Muscle of back (tissue), 3 donors: ENCODE measurements at regions not wholly inside any gene's neighbourhood (a gene's known extent, or its start where the extent isn't known, plus 50 kb on each side); places are given as distances from the start of the nearest gene placed in this dataset.
A peak's percentile ranks its signal among the peaks of the same experiment; 100 is the strongest.
"Not testable (repeated sequence)": the region's sequence is repeated elsewhere in the genome, so short reads cannot be mapped to it uniquely, and the experiment has no call there.

Experiments used
- DNase-seq, 3 donors: peaks; one replicate each; pipeline versions ENCODE4 v3.0.0 to v3.0.0-alpha.2; 2013

DNA sequence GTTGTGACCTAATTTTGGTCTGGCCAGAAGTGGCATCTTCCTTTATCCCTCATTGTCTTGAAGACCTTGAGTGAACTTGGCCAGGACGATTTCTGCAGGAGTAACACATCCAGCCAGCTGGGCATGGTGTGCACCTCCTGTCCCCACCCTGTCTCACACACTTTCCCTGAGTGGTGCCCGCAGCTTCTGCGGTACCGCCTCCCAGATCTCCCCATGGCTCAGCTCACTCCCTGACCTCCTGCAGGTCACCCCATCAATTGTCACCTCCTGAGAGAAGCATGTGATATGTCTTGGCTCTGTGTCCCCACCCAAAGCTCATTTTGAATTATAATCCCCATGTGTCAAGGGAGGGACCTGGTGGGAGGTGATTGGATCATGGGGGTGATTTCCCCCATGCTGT, 50.2 kb upstream of the TP53I11 start:
- no peak for DNase-seq

DNA sequence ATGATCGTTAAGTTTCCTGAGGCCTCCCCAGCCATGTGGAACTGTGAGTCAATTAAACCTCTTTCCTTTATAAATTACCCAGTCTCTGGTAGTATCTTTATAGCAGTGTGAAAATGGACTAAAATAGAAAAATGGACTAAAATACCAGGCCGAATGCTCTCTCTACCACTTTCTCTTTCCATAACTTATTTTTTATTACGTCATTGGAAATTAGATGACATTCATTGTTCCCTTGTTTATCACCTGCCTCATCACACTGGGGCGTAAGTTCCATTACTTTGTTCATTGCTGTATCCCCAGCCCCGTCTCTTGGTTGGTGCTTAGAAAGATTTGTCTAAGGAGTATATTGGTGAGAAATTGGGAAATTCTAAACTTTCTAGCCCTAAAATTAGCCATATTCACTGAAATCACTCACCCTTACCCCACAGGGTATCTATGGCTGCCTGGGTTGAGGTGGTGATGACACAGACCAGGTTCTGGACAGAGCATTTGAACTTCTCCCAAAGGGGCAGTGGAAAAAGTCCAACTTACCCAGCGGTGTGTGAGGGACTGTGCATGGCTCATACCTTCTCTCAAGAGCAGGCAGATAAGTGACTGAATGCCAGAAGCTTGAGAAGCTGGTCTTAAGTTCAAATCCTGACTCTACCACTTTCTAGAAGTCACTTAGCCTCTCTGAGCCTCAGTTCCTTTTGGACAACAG, 50.9 kb upstream of the TP53I11 start:
- no peak for DNase-seq

DNA sequence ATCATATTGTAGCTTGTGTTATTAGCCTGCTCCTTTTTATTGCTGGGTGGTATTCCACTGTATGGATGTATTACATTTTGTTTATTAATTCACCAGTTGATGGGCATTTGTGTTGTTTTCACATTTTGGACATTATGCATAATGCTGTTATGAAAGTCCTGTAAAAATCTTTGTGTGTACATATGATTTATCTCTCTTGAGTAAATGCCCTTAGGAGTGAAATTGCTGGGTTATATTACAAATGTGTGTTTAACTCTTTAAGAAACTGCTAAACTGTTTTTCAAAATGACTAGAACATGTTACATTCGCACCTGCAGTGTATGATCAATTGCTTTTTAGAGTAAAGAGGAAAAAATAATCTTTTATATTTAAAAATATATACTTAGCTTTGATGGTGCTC, 54.4 kb upstream of the TP53I11 start:
- DNase-seq: no peak

DNA sequence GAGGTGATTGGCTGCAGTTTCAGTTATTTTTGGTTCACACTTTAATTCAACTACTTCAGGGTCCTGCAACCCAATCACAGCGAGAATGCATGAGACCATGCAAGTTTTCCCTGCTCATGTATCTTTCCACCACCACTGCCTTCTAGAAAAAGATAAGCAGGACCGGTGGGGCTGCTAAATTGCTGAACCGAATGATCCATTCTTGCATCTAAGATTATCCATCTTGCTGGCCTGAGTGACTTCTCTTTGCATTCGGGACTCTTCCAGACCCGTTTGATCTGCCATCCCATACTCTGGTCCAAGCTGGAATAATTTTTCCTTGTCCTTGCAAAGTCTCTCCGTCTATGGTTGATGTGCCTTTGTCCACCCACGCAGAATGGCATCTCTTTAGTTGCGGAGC, 56.3 kb upstream of the TP53I11 start:
- no peak for DNase-seq

DNA sequence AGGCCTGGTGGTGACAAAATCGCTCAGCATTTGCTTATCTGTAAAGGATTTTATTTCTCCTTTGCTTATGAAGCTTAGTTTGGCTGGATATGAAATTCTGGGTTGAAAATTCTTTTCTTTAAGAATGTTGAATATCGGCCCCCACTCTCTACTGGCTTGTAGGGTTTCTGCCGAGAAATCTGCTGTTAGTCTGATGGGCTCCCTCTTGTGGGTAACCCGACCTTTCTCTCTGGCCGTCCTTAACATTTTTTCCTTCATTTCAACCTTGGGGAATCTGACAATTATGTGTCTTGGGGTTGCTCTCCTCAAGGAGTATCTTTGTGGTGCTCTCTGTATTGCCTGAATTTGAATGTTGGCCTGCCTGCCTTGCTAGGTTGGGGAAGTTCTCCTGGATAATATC, 65.3 kb upstream of the TP53I11 start:
- not testable (repeated sequence) for DNase-seq

DNA sequence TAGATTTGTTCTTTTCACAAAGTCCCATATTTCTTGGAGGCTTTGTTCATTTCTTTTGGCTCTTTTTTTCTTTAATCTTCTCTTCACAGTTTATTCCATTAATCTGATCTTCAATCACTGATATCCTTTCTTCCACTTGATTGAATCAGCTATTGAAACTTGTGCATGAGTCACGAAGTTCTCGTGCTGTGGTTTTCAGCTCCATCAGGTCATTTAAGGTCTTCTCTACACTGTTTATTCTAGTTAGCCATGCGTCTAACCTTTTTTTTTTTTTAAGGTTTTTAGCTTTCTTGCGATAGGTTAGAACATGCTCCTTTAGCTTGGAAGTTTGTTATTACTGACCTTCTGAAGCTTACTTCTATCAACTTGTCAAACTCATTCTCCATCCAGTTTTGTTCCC, 65.8 kb upstream of the TP53I11 start:
- not testable (repeated sequence) for DNase-seq

DNA sequence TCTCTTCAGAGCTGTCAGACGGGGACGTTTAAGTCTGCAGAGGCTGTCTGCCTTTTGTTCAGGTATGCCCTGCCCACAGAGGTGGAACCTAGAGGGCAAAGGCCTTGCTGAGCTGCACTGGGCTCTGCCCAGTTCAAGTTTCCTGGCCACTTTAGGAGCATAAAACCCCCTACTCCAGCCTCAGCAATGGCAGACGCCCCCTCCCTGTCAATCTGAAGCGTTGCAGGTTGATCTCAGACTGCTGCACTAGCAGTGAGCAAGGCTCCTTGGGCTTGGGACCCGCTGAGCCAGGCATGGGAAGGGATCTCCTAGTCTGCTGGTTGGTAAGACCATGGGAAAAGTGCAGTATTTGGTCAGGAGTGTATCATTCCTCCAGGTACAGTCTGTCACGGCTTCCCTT, 66.6 kb upstream of the TP53I11 start:
- no peak for DNase-seq

DNA sequence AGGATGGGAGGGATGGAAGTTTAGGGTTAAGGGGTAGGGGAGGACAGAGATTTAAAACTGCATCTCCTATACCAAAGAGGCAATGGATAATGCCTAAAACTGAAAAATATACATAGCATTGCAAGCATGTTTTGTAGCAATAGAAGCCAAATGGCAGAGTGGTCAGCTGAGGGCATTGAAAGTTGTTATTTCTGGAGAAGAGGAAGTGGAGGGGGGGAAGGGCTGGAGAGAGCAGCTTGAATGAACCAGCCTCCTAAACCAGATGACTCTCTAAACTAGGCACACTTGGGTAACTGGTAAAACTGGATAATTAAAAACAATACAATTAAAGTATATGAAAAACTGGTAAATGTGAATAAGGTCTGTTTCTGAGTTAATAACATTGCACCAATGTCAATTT, 70.3 kb upstream of the TP53I11 start:
- peak in 1 of 3 donors; percentile 59 for DNase-seq

DNA sequence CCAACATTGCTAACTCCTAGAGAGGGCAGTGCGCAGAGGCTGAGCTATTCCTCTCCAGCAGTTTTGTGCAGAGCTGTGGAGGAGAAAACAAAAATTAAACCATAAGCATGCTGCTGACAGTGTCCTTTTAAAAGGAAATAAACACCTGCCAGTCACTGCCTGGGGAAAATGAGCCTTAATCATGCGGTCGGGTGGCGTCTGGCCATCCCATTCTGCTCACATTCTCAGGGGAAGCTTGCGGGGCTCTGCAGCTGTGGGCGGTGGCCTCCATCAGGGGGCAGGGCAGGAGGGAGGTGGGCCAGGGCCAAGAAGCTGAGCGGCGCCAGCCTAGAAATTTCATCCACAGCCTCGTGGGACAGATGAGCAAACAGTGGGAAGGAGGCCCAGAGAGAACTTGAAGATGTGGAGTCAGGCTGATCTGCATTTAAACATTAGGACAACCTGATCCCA, 71.0 kb upstream of the TP53I11 start:
- peak; percentile 63 to 95 (median 85) for DNase-seq

DNA sequence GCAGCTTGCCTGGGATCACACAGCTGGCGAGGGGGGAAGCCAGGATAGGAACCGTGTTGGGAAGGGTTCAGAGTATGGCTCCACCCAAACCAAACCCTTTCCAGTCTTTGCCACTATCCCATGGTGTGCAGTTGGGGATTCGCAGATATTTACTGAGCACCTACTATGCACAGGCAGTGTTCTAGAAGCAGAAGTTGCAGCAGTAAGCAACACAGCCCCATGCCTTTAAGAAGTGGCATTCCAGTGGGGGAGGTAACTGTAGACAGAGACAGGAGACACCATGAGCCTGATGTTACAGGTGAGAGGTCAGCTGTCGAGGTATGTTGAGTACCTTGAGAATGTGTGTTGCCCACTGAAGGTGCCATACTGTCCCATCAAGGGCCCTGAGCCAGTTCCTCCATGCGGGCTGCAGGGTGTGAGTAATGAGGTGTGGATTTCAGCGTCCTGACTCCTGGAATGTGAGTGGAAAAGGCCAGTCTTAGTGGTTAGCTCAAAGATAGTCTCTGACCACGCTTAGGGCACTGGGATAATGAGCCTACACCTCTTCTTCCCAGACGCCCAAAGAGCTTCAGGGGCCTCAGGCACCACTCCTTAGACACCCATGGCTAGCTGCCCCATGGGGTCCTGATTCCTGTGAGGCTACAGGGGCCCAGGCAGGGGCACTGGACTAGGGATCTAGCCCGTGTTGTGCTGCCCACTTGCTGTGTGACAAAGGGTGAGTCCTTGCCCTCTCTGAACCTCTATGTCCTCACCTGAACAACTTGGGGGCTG, 71.8 kb upstream of the TP53I11 start:
- DNase-seq: no peak

DNA sequence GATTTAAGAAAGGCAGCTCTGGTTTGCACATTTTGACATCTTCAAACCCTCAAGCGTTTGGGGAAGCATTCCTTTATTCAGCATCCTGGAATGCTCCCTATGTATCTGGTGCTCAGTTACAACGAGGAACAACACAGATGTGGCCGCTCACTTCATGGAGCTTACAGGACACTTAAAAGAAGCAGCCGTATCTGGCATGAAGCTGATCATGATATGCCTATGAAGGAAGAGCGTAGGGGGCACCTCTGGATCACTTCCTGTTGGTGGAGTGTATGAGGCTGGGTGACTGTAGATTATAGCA, 72.3 kb upstream of the TP53I11 start:
- peak in 1 of 3 donors; percentile 39 for DNase-seq

DNA sequence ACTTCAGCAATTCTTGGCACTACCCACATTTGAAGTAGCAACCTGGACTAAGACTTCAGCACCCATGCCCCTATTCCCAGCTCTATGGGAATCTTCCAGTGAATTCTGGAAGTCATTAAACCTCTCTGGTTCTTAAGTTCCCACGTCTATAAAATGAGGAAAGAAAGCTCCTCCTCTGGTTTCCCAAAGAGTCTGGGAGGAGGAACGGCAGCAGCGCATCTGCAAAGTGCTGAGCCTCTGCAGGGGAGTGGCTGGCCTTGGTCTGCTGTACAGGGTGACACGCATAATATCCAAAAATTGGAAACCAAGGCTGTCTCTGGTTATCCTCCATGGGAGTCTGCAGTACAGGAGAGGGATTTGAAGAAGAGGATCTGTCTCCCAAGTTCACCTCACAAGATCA, 73.6 kb upstream of the TP53I11 start:
- peak in 1 of 3 donors; percentile 76 for DNase-seq

DNA sequence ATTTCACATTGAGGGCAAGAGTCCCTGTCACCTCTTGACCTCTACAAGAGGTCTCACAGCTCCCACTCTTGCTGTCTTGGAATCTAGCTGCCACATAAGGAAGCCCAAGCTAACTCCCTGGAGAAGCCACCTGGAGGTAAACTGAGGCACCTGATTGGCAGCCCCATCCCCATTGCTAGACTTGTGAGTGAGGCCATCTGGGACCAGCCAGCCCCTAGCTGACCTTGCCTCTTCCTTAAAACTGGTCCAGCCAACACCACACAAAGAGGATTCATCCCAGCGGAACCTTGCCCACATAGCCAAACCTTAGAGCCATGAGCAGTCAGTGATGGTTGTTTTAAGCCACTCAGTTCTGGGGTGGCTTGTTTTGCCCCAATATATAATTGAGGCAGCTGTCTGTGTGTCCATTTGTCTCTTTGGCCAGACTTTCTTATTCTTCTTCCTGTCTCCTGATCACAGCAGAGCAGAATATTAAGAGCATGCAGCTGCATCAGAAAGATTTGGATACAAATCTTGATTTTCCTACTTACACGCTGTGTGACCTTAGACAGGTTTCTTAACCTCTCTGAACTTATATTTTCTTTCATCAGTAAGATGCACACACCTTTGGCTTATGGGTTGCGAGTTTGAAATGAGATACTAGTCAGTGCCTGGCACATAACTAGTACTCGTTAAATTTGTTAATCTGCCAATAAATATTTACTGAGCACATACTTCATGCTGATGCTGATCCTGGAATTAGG, 74.3 kb upstream of the TP53I11 start:
- DNase-seq: peak in 1 of 3 donors; percentile 45

DNA sequence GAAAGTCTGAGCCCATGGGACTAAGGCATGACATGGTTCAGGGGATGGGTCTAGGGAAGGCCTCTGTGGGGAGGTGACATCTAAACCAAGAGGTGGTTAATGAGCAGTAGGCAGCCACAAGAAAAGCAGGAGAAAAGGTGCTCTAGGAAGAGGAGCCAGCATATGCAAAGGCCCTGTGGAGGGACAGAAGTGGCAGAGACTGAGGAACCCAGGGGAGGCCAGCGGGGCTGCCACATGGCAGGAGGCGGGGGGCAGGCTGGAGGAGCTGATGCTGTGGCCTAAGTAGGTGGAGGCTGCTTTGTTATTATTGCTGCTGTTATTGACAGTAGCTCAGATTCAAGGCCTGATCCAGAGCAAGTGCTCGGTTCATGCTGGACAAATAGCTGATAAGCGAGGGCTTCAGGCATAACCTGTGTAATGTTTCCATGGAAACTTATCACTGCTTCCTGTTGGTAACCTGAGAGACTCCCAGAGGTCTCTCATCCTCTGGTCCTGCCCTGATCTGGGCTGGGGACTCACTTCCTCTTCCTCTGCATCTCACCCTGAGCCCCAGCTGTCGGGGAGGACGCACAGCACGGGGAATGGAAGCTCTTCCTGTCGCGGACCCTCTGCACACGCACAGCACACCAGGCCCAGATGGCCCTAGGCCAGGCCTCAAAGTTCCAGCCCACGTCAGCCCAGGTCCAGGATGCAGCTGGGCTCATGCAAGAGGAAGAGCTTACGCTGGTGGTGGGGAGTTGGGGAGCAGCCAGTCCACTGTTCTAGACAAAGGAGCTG, 75.2 kb upstream of the TP53I11 start:
- peak; percentile 52 to 95 (median 86) for DNase-seq

DNA sequence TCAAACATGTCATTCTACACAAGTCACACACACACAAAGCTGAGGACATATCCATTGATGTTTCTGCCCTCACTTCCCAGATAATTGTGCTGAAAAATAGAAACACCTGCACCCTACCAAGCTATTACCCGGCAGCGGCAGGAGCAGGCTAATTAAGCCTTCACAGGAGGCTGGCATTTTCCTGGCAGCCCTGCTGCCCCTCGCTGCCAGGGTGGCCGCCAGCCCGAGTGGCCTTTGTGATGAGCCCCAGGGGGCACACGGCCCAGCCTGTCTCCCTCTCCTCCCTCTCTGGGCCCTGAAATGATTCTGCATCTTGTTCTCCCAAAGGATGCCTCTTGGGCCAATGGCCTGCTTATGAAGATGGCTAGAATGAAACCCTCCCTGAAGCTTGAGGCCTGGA, 76.2 kb upstream of the TP53I11 start:
- DNase-seq: no peak

DNA sequence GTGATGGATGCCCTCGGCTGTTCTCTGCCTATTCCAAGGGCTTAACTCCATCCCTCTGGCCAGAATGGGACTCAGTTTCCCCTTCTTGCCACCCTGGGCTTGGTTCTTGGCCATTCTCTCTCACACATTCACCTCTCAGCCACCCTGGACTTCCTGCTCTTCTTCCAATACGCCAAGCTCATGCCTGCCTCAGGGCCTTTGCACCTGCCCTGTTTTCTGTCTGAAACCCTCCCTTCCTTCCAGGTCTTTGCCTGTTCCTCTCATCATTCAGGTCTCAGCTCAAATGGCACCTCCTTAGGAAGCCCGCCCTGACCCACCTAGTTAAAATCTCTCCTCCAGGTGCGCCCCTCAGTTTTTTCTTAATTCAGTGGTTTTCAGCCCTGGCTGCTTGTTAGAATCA, 76.6 kb upstream of the TP53I11 start:
- no peak for DNase-seq

DNA sequence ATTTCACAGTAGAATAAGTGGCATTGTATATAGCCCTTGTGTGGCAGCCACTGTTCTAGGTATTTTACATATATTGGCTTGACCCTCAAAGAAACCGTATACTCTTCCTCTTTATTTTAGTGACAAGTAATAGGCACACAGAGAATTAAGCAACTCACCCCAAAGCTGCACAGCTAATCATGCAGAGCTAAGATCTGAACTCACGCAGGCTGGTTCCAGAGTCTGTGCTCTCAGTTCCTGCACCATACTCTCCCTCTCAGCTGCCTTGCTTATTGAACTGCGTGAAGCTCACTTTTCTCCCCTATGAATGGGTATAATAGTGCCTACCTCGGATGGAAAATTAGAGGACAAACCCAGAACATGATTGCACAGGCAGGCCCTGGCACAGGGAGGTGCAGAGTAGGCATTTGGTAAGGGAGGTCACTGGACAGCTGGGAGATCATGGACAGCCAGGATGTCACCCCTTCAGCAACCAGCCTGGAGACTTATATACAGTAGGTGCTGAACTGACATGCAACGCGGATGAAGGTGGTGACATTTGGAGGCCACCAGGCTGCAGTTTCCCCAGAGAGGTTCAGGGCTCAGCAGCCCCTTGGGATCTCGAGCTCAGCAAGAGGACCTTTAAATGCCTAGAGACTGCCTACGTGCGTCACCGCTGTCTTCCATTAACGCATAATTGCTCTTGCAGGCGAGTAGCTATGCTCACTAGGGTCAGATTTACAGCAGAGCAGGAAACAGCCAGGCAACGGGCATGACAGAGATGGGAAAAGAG, 78.4 kb upstream of the TP53I11 start:
- DNase-seq: peak in 1 of 3 donors; percentile 45

DNA sequence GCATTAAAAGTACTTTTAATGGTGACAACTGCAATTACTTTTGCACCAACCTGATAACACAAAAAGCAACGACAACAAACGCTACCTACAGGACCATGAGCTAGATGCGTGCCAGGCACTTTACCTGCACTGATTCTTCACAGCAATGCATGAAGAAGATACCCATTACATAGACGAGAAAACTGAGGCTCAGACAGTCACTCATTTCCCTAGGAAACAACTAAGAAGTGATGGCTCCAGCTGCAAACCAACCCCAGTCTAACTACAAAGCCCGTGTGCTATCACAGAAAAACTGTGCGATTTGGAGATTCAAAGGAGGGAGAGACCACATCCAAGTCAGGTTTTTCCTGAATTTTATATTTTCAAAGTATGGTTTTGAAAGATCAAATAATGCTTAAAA, 80.1 kb upstream of the TP53I11 start:
- DNase-seq: no peak

DNA sequence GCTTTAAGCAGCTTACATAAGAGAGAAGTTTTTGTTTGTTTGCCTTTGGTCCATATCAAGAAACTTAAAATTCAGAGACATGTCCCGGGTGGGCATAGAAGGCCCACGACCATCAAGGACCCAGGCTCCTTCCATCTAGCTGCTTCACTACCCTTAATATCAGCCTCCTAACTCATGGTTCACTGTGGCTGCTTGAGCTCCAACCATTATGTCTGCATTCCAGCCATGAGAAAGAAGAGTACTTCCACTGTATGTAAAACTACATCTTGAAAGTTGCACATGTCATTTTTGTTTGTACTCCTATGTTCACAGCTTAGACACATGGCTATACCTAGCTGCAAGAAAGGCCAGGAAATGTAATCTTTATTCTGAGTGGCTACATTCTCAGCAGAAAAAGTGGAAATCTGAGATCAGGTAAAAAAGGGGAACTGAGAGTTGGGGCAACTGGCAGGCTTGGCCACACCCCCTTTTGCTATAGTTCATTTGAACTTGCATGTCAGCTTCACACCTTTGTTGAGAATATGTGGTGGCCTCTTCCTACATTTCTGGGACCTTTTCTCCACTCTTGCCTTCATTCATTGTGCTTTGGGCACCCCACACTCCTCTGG, 81.3 kb upstream of the TP53I11 start:
- no peak for DNase-seq

DNA sequence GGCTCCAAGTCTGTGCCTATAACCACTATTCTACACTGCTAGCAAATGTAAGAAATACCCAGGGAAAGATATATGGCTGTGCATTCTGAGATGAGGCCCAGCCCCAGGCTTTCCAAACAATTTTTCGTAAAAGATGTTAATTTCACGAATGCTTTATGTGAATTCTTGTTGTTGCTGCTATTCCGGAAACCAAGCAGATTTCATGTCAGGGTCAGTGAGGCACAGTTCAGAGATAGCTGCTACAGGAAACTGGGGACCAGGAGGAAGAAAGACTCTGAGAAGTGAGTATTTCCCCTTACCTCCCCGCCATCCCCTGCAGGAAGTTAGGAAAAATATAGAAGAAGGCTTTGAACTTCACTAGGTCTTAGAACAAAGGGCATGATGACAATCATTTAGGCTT, 84.7 kb upstream of the TP53I11 start:
- DNase-seq: no peak

DNA sequence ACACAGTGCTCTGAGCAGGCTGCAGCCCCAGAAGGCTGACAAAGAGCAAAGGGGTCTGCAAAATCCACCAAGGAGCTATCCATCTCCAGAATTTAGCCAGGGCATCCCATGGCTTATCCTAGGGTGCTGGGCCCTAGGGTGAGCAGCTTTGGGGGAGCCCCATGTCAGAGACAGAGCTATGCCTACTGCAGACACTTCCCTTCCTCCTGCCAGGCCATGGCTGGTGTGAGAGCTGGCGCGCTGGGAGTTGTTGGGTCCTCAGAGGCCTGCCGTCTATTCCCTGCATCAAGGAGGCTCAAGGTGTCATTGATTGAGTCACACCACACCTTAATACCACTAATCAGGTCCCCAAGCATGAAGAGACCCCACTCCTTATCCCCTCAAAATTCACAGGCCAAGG, 85.3 kb upstream of the TP53I11 start:
- DNase-seq: no peak
